Liver (tissue), 8 donors: ENCODE measurements at regions not wholly inside any gene's neighbourhood (a gene's known extent, or its start where the extent isn't known, plus 50 kb on each side); places are given as distances from the start of the nearest gene placed in this dataset.

ENCODE experiments used
- DNase-seq: peaks from one replicate; pipeline ENCODE4 v3.0.0-alpha.2; 2017; ENCODE audit warnings: low spot score
- H3K27ac ChIP-seq, 2 donors: one replicate each; pipeline ENCODE4 v1.7.0; 2013; ENCODE audit warnings: inconsistent platforms in 2 of 2, low read length in 2 of 2, control low read depth in 1 of 2, low read depth in 1 of 2, mild to moderate bottlenecking in 1 of 2
- H3K27me3 ChIP-seq, 4 donors: one replicate each; pipeline versions ENCODE4 v1.6.1 to v1.7.0; 2013; ENCODE audit warnings: low read length in 3 of 4, inconsistent platforms in 1 of 4, mild to moderate bottlenecking in 1 of 4, moderate library complexity in 1 of 4; ENCODE audit not compliant: control insufficient read depth in 4 of 4, insufficient read depth in 4 of 4
- H3K36me3 ChIP-seq, 4 donors: one replicate each; pipeline versions ENCODE4 v1.6.1 to v1.7.0; 2013; ENCODE audit warnings: low read length in 3 of 4, mild to moderate bottlenecking in 3 of 4, low read depth in 1 of 4, moderate library complexity in 1 of 4; ENCODE audit not compliant: control insufficient read depth in 4 of 4, insufficient read depth in 3 of 4
- H3K4me1 ChIP-seq, 4 donors: one replicate each; pipeline versions ENCODE4 v1.6.1 to v1.7.0; 2013; ENCODE audit warnings: low read length in 3 of 4, mild to moderate bottlenecking in 3 of 4, moderate library complexity in 1 of 4; ENCODE audit not compliant: control insufficient read depth in 4 of 4, insufficient read depth in 4 of 4
- H3K4me3 ChIP-seq, 3 donors: one replicate each; pipeline versions ENCODE4 v1.6.1 to v1.7.0; 2013; ENCODE audit warnings: low read length in 3 of 3, control low read depth in 1 of 3, low read depth in 1 of 3, mild to moderate bottlenecking in 1 of 3
- H3K9ac ChIP-seq, 2 donors: one replicate each; pipeline ENCODE4 v1.7.0; 2013; ENCODE audit warnings: low read length in 2 of 2, mild to moderate bottlenecking in 2 of 2, moderate library complexity in 2 of 2, control low read depth in 1 of 2, low read depth in 1 of 2
- H3K9me3 ChIP-seq, 4 donors: one replicate each; pipeline versions ENCODE4 v1.6.1 to v1.7.0; 2013; ENCODE audit warnings: low read length in 3 of 4; ENCODE audit not compliant: control insufficient read depth in 4 of 4
- ATF3 ChIP-seq: IDR thresholded peaks from 2 replicates; pipeline ENCODE4 v1.6.1; 2016; ENCODE audit warnings: antibody characterized with exemption
- CTCF ChIP-seq: fragments of 150-350 bp; IDR thresholded peaks from 2 replicates; pipeline ENCODE4 v1.5.1; 2017; ENCODE audit warnings: improper control_type of control experiment, low read depth, low read length; ENCODE audit not compliant: missing input control
- EGR1 ChIP-seq, 2 donors: IDR thresholded peaks; 2 replicates each; pipeline ENCODE4 v1.6.1; 2016 to 2018; ENCODE audit warnings: antibody characterized with exemption in 2 of 2, low read depth in 2 of 2
- FOXA1 ChIP-seq: IDR thresholded peaks from 2 replicates; pipeline ENCODE4 v1.6.1; 2016; ENCODE audit warnings: antibody characterized with exemption
- FOXA2 ChIP-seq: IDR thresholded peaks from 2 replicates; pipeline ENCODE4 v1.6.1; 2016; ENCODE audit warnings: antibody characterized with exemption
- GABPA ChIP-seq, 2 donors: IDR thresholded peaks in 1 of 2; conservative IDR thresholded peaks in 1 of 2; 2 replicates each; pipeline ENCODE4 v1.6.1; 2016; ENCODE audit warnings: antibody characterized with exemption in 2 of 2, mild to moderate bottlenecking in 1 of 2, moderate library complexity in 1 of 2
- HNF4A ChIP-seq, 2 donors: conservative IDR thresholded peaks; 2 replicates each; pipeline ENCODE4 v1.6.1; 2016; ENCODE audit warnings: antibody characterized with exemption in 2 of 2, mild to moderate bottlenecking in 2 of 2
- HNF4G ChIP-seq: IDR thresholded peaks from 2 replicates; pipeline ENCODE4 v1.6.1; 2016; ENCODE audit warnings: antibody characterized with exemption
- JUND ChIP-seq, 2 donors: IDR thresholded peaks; 2 replicates each; pipeline ENCODE4 v1.6.1; 2016; ENCODE audit warnings: antibody characterized with exemption in 2 of 2
- MAX ChIP-seq: IDR thresholded peaks from 2 replicates; pipeline ENCODE4 v1.6.1; 2016; ENCODE audit warnings: antibody characterized with exemption
- NR2F2 ChIP-seq: IDR thresholded peaks from 2 replicates; pipeline ENCODE4 v1.6.1; 2016; ENCODE audit warnings: antibody characterized with exemption
- RAD21 ChIP-seq, 2 donors: IDR thresholded peaks; 2 replicates each; pipeline ENCODE4 v1.6.1; 2016; ENCODE audit warnings: antibody characterized with exemption in 2 of 2, mild to moderate bottlenecking in 2 of 2
- REST ChIP-seq: IDR thresholded peaks from 2 replicates; pipeline ENCODE4 v1.6.1; 2016; ENCODE audit warnings: antibody characterized with exemption, mild to moderate bottlenecking
- RXRA ChIP-seq, 2 donors: IDR thresholded peaks; 2 replicates each; pipeline ENCODE4 v1.6.1; 2017 to 2018; ENCODE audit warnings: antibody characterized with exemption in 2 of 2, mild to moderate bottlenecking in 1 of 2
- SP1 ChIP-seq: IDR thresholded peaks from 2 replicates; pipeline ENCODE4 v1.6.1; 2018; ENCODE audit warnings: antibody characterized with exemption, mild to moderate bottlenecking
- TAF1 ChIP-seq: conservative IDR thresholded peaks from 2 replicates; pipeline ENCODE4 v1.6.1; 2016; ENCODE audit warnings: antibody characterized with exemption, mild to moderate bottlenecking
- ZBTB33 ChIP-seq: IDR thresholded peaks from 2 replicates; pipeline ENCODE4 v1.6.1; 2016; ENCODE audit warnings: antibody characterized with exemption
- WGBS: extraction: QIAGEN DNeasy Blood & Tissue Kit; methylation state at CpG from one replicate; pipeline ENCODE4 v1.1.7; 2013; 5-methylcytosine and 5-hydroxymethylcytosine counted together
- donor health status: healthy.
- donor health status: healthy.
- donor health status: healthy.
- donor health status: healthy.
- donor health status: healthy.

GRCh38 chr4:24701683-24702082, 93.7 kb upstream of the SOD3 start:
- H3K27me3 ChIP-seq = no peaks in the 10 kb centered on the region

GRCh38 chr4:24702281-24702680, 93.1 kb upstream of the SOD3 start:
- H3K9me3 ChIP-seq = no peaks in the 10 kb centered on the region
- DNase-seq = no peak
- WGBS = 89% methylated on average over 1 of the region's 1 CpG
- H3K36me3 ChIP-seq = no peaks in the 10 kb centered on the region
- no peak overlapping the region for H3K9ac ChIP-seq
- H3K27me3 ChIP-seq = no peaks in the 10 kb centered on the region
- H3K4me3 ChIP-seq = no peak overlapping the region
- H3K4me1 ChIP-seq = no peaks in the 10 kb centered on the region
- no peak overlapping the region for H3K27ac ChIP-seq
- no peak for TF ChIP-seq CTCF
- no peak for TF ChIP-seq NR2F2
- TF ChIP-seq EGR1 (IDR thresholded peaks at IDR 0.05; ENCODE audit: low read depth in 2 of 2) = no peak
- TF ChIP-seq SP1 = no peak
- no peak for TF ChIP-seq FOXA1
- no peak for TF ChIP-seq FOXA2
- no peak for TF ChIP-seq JUND (IDR thresholded peaks at IDR 0.05)
- no peak for TF ChIP-seq MAX
- TF ChIP-seq TAF1 = no peak
- TF ChIP-seq ATF3 = no peak
- no peak for TF ChIP-seq HNF4A (conservative IDR thresholded peaks at IDR 0.05)
- TF ChIP-seq GABPA (IDR thresholded peaks at IDR 0.05 in 1 of 2, conservative IDR thresholded peaks at IDR 0.05 in 1 of 2) = no peak
- no peak for TF ChIP-seq RXRA (IDR thresholded peaks at IDR 0.05)

More at GRCh38 chr4:24701683-24702082, 93.7 kb upstream of the SOD3 start:
- H3K27ac ChIP-seq = no peak overlapping the region
- H3K9me3 ChIP-seq = no peaks in the 10 kb centered on the region
- no peaks in the 10 kb centered on the region for H3K36me3 ChIP-seq
- no peak overlapping the region for H3K9ac ChIP-seq
- no peaks in the 10 kb centered on the region for H3K4me1 ChIP-seq
- TF ChIP-seq REST (no peak), RAD21 (IDR thresholded peaks at IDR 0.05) (no peak), FOXA1 (no peak), HNF4A (conservative IDR thresholded peaks at IDR 0.05) (no peak), JUND (IDR thresholded peaks at IDR 0.05) (no peak), FOXA2 (no peak), NR2F2 (no peak), EGR1 (IDR thresholded peaks at IDR 0.05; ENCODE audit: low read depth in 2 of 2) (no peak), ZBTB33 (no peak), HNF4G (no peak), GABPA (IDR thresholded peaks at IDR 0.05 in 1 of 2, conservative IDR thresholded peaks at IDR 0.05 in 1 of 2) (no peak), ATF3 (no peak), MAX (no peak)
- WGBS = 76% methylated on average over 5 of the region's 5 CpGs
- no peak for DNase-seq
- H3K4me3 ChIP-seq = no peak overlapping the region
